Transverse colon (tissue), 4 donors: ENCODE measurements at regions not wholly inside any gene's neighbourhood (a gene's known extent, or its start where the extent isn't known, plus 50 kb on each side); places are given as distances from the start of the nearest gene placed in this dataset.

Experiments used
- DNase-seq: peaks from one replicate; pipeline ENCODE4 v3.0.0-alpha.2; 2019
- H3K27ac ChIP-seq, 4 donors: fragments of 200-600 bp; sonication (generic); 2 replicates each; pipeline ENCODE4 v1.5.1; 2016 to 2018; ENCODE audit warnings: inconsistent platforms in 4 of 4
- H3K27me3 ChIP-seq: fragments of 200-600 bp; sonication (generic); 2 replicates; pipeline ENCODE4 v1.5.1; 2017; ENCODE audit warnings: inconsistent platforms
- H3K36me3 ChIP-seq, 4 donors: fragments of 200-600 bp; sonication (generic); 2 replicates each; pipeline ENCODE4 v1.5.1; 2017 to 2019; ENCODE audit warnings: inconsistent platforms in 4 of 4
- H3K4me1 ChIP-seq, 4 donors: fragments of 200-600 bp; sonication (generic); 2 replicates each; pipeline ENCODE4 v1.5.1; 2017 to 2020; ENCODE audit warnings: inconsistent platforms in 4 of 4
- H3K4me3 ChIP-seq, 4 donors: fragments of 200-600 bp; sonication (generic); 1 replicate in 1 of 4; 2 replicates in 3 of 4; pipeline versions ENCODE4 v1.5.1 to v1.6.1; 2017 to 2019; ENCODE audit warnings: inconsistent platforms in 4 of 4
- H3K9me3 ChIP-seq, 2 donors: fragments of 200-600 bp; sonication (generic); 2 replicates each; pipeline ENCODE4 v1.5.1; 2017 to 2019; ENCODE audit warnings: inconsistent platforms in 2 of 2
- EP300 ChIP-seq: sonication (generic); formaldehyde crosslinking; IDR thresholded peaks from one replicate; pipeline ENCODE4 v1.6.1; 2017; ENCODE audit warnings: antibody characterized with exemption, low read depth
- POLR2A ChIP-seq: fragments of 450-650 bp; IDR thresholded peaks from one replicate; pipeline ENCODE4 v1.6.1; 2016; ENCODE audit warnings: antibody characterized with exemption, mild to moderate bottlenecking, moderate library complexity
- POLR2AphosphoS5 ChIP-seq, 3 donors: sonication (generic); formaldehyde crosslinking; IDR thresholded peaks; one replicate each; pipeline ENCODE4 v1.6.1; 2016; ENCODE audit warnings: antibody characterized with exemption in 3 of 3
- WGBS, 2 donors: methylation state at CpG; one replicate each; pipeline ENCODE4 v1.1.5; 2018; ENCODE audit warnings: low coverage in 1 of 2; 5-methylcytosine and 5-hydroxymethylcytosine counted together
- in situ Hi-C, 4 donors: fragments of 200-750 bp; cut with MboI; loops; one replicate each; pipeline versions ENCODE4 v1.15.0 to v1.15.1; 2017; ENCODE audit warnings: low sequenced_read_pairs in 3 of 4, low pct_ligation_motif_present in 1 of 4, low pct_unique_long_range_greater_than_20kb in 1 of 4
- intact Hi-C: fragments of 100-400 bp; cut with DNase I; formaldehyde crosslinking; loops from one replicate; pipeline ENCODE4 v1.15.1; 2023; ENCODE audit warnings: low total_unique reads
- TF ChIP-seq, protein P1 (sequence below), 5 experiments: fragments of 200-600 bp in 3 of 5; fragments of 450-650 bp in 2 of 5; sonication (generic) in 3 of 5; IDR thresholded peaks; 1 replicate in 2 of 5; 2 replicates in 3 of 5; pipeline ENCODE4 v1.5.1; 2016 to 2017; ENCODE audit warnings: antibody characterized with exemption in 5 of 5, inconsistent platforms in 3 of 5, mild to moderate bottlenecking in 2 of 5, moderate library complexity in 1 of 5

DNA sequence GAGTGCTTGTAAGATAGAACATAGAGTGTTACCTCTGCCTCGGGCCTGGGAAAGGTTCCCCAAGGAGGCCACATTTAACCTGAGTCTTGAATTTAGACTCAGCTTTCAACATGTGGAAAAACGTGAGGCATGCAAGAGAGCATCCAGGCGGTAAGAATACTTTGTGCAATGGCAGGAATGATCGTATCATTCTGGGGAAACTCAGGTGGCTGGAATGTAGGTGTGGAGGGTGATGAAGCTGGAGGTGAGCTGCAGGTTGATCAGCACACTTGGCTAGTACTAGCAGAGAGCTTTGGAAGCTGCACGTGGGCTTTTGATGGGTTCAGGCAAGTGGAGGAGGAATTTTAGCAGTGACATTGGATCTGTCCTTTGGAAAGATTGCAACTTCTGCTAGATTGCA lies 270.3 kb upstream of the RAG2 start:
- 67 to 76% methylated on average over 4 to 5 of the region's 5 CpGs for WGBS, 2 donors
- H3K4me3 ChIP-seq = no peak overlapping the region
- DNase-seq = no peak
- TF ChIP-seq POLR2A = no peak
- no peak for TF ChIP-seq EP300
- TF ChIP-seq POLR2AphosphoS5 (IDR thresholded peaks at IDR 0.05) = no peak
- TF ChIP-seq, protein P1, sequence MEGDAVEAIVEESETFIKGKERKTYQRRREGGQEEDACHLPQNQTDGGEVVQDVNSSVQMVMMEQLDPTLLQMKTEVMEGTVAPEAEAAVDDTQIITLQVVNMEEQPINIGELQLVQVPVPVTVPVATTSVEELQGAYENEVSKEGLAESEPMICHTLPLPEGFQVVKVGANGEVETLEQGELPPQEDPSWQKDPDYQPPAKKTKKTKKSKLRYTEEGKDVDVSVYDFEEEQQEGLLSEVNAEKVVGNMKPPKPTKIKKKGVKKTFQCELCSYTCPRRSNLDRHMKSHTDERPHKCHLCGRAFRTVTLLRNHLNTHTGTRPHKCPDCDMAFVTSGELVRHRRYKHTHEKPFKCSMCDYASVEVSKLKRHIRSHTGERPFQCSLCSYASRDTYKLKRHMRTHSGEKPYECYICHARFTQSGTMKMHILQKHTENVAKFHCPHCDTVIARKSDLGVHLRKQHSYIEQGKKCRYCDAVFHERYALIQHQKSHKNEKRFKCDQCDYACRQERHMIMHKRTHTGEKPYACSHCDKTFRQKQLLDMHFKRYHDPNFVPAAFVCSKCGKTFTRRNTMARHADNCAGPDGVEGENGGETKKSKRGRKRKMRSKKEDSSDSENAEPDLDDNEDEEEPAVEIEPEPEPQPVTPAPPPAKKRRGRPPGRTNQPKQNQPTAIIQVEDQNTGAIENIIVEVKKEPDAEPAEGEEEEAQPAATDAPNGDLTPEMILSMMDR (IDR thresholded peaks at IDR 0.05) = no peak
- in situ Hi-C loops (no loop called here), intact Hi-C loops (no loop called here)
- H3K9me3 ChIP-seq = no peaks in the 10 kb centered on the region
- H3K4me1 ChIP-seq = no peaks in the 10 kb centered on the region
- no peaks in the 10 kb centered on the region for H3K36me3 ChIP-seq
- no peaks in the 10 kb centered on the region for H3K27me3 ChIP-seq
- no peak overlapping the region for H3K27ac ChIP-seq

DNA sequence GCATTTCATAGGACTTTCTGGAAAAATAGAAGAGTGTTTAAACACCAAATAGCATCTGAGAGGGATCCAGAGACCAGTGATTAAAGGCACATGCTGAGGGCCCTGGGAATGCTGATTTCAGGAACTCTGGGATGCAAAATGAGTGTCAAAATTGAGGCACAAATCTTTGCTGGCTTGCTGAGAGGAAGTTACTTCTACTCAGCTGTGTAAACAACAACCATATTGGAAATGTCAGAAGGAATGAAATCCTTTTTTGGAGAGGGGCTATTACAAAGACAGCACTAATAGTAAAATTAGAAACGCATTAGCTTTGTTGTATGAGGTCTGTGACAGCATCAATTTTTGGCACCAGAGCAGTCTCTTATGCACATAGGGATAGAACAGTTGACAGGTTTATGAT lies 267.8 kb upstream of the RAG2 start:
- H3K36me3 ChIP-seq = no peaks in the 10 kb centered on the region
- no peak for DNase-seq
- in situ Hi-C loops (no loop called here), intact Hi-C loops (loop anchor here (1.0 kb wide), 1 partner anchor 19 kb away; no protein-coding TSS in a partner anchor)
- H3K27me3 ChIP-seq = no peaks in the 10 kb centered on the region
- H3K27ac ChIP-seq = no peak overlapping the region
- WGBS, 2 donors = 17 to 46% methylated on average over 1 of the region's 1 CpG
- no peaks in the 10 kb centered on the region for H3K9me3 ChIP-seq
- TF ChIP-seq EP300 = no peak
- no peak for TF ChIP-seq POLR2AphosphoS5 (IDR thresholded peaks at IDR 0.05)
- no peak overlapping the region for H3K4me3 ChIP-seq
- no peaks in the 10 kb centered on the region for H3K4me1 ChIP-seq

DNA sequence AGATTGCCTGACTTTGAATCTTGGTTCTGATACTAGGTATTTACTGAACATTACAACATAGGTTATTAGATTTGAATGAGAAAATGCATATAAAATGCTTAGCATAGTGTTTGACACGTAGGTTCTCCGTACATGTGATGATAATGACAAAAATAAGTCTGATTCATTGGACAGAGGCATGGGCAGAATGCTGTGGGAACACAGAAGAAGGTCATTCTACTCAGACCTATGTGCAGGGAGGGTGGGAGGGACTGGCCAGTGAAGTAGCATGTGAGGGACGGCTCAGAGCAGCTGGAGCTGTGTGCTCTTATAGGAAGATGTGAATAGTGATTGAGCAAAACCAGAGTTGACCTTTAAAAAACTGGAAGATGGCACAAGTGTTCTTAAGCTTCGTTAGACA lies 256.8 kb upstream of the RAG2 start:
- no peak for DNase-seq
- Histone ChIP-seq H3K9me3 (no peaks in the 10 kb centered on the region), H3K4me3 (no peak overlapping the region), H3K36me3 (no peaks in the 10 kb centered on the region), H3K27me3 (no peaks in the 10 kb centered on the region), H3K27ac (no peak overlapping the region), H3K4me1 (no peaks in the 10 kb centered on the region)
- TF ChIP-seq EP300 (no peak), POLR2AphosphoS5 (IDR thresholded peaks at IDR 0.05) (no peak), POLR2A (no peak)
- TF ChIP-seq, protein P1 (IDR thresholded peaks at IDR 0.05) = no peak
- WGBS, 2 donors = 36 to 61% methylated on average over 2 to 4 of the region's 4 CpGs
- intact Hi-C loops (no loop called here), in situ Hi-C loops (no loop called here)

DNA sequence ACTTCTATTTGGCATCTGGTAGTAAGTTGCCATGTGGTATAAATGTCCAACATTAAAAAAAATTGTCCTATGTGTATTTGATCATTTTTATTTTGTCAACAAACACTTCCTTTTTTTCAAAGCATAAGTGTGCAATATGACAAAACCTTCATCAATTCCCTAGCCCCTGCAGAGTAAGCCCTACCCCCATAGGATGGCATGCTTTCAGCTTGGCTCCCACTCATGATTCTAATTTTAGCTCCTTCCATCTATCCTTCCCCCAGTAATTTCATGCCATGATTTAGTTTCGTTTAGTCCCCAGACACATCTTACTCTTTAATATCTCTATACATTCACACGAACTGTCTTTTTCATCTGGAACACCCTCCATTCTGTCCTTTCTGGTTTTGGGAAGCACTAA lies 250.6 kb upstream of the RAG2 start:
- Histone ChIP-seq H3K9me3 (no peaks in the 10 kb centered on the region), H3K27me3 (no peaks in the 10 kb centered on the region), H3K4me3 (no peak overlapping the region), H3K27ac (no peak overlapping the region), H3K36me3 (no peaks in the 10 kb centered on the region), H3K4me1 (no peaks in the 10 kb centered on the region)
- TF ChIP-seq POLR2A (no peak), EP300 (no peak), POLR2AphosphoS5 (IDR thresholded peaks at IDR 0.05) (no peak)
- TF ChIP-seq, protein P1 (IDR thresholded peaks at IDR 0.05) = no peak
- intact Hi-C loops (no loop called here), in situ Hi-C loops (no loop called here)
- DNase-seq = no peak
- WGBS, 2 donors = 33 to 44% methylated on average over 2 of the region's 2 CpGs

DNA sequence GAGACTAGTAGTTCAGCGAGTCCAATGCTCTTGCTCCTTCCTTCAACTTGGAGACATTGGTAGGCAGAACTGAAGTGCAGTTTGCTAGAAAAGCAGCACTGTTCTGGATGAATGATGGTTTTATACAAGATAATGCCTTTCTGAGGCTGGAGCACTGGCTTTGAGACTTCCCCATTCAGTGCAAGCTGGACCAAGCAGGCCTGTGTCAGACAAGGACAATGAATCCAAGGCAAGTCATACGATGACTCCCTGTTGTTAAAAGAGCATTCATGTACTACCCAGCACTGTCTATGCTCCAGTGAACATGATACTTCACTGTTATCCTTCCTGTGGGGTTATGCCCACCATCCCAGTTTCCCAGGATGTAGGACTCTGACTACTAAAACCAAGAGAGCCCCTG lies 242.3 kb upstream of the RAG2 start:
- TF ChIP-seq POLR2A = no peak
- no peak for TF ChIP-seq POLR2AphosphoS5 (IDR thresholded peaks at IDR 0.05)
- TF ChIP-seq, protein P1 (IDR thresholded peaks at IDR 0.05) = no peak
- no peak for TF ChIP-seq EP300
- Histone ChIP-seq H3K27me3 (no peaks in the 10 kb centered on the region), H3K4me1 (no peaks in the 10 kb centered on the region), H3K4me3 (no peak overlapping the region), H3K9me3 (no peaks in the 10 kb centered on the region), H3K36me3 (no peaks in the 10 kb centered on the region), H3K27ac (no peak overlapping the region)
- no peak for DNase-seq
- in situ Hi-C loops = no loop called here
- 86% methylated on average over 2 of the region's 2 CpGs; no CpG with 5 or more reads in 1 of the 2 donors for WGBS, 2 donors
- intact Hi-C loops = no loop called here
